Keratinocyte (primary cell): ENCODE measurements at regions not wholly inside any gene's neighbourhood (a gene's known extent, or its start where the extent isn't known, plus 50 kb on each side); places are given as distances from the start of the nearest gene placed in this dataset.

Experiments used
- EZH2 ChIP-seq: IDR thresholded peaks from one replicate; pipeline ENCODE4 v1.6.1; 2012; ENCODE audit warnings: inconsistent platforms, mild to moderate bottlenecking, low read length, moderate library complexity
- TF ChIP-seq, protein P1 (sequence below), 3 experiments: IDR thresholded peaks in 1 of 3; conservative IDR thresholded peaks in 1 of 3; optimal IDR thresholded peaks in 1 of 3; 2 replicates in 2 of 3; 3 replicates in 1 of 3; pipeline versions ENCODE3 to v1.5.1; 2011; ENCODE audit warnings: low read length in 3 of 3, mild to moderate bottlenecking in 3 of 3, moderate library complexity in 2 of 3, control low read depth in 1 of 3, inconsistent platforms in 1 of 3; ENCODE audit not compliant: insufficient read depth in 2 of 3; ENCODE audit errors: extremely low read depth in 1 of 3

DNA sequence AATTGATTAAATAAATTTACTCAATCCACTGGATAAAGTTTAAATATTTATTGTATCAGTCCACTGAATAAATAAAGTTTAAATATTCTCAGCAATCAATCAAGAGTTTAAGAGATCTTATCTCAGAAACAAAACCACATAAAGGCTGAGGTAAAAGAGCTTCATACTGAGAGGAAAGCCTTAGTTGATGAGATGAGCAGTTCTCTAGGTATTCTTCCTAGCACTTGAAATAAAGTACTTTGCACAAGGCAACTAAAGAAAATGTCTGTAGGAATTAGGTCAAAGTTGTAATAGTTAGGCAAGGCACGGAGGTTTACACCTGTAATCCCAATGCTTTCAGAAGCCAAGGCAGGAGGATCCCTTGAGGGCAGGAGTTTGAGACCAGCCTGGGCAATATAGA, 63.5 kb downstream of the UCHL1 start:
- TF ChIP-seq, protein P1, sequence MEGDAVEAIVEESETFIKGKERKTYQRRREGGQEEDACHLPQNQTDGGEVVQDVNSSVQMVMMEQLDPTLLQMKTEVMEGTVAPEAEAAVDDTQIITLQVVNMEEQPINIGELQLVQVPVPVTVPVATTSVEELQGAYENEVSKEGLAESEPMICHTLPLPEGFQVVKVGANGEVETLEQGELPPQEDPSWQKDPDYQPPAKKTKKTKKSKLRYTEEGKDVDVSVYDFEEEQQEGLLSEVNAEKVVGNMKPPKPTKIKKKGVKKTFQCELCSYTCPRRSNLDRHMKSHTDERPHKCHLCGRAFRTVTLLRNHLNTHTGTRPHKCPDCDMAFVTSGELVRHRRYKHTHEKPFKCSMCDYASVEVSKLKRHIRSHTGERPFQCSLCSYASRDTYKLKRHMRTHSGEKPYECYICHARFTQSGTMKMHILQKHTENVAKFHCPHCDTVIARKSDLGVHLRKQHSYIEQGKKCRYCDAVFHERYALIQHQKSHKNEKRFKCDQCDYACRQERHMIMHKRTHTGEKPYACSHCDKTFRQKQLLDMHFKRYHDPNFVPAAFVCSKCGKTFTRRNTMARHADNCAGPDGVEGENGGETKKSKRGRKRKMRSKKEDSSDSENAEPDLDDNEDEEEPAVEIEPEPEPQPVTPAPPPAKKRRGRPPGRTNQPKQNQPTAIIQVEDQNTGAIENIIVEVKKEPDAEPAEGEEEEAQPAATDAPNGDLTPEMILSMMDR (optimal IDR thresholded peaks at IDR 0.05 in 1 of 3, IDR thresholded peaks at IDR 0.05 in 1 of 3, conservative IDR thresholded peaks at IDR 0.05 in 1 of 3; ENCODE audit: extremely low read depth in 1 of 3, insufficient read depth in 2 of 3, low read length in 3 of 3): no peak
- no peak for TF ChIP-seq EZH2
